NCI-H748 (cell line): ENCODE measurements at regions not wholly inside any gene's neighbourhood (a gene's known extent, or its start where the extent isn't known, plus 50 kb on each side); places are given as distances from the start of the nearest gene placed in this dataset.
A peak's percentile ranks its signal among the peaks of the same experiment; 100 is the strongest.
"Not testable (repeated sequence)": the region's sequence is repeated elsewhere in the genome, so short reads cannot be mapped to it uniquely, and the experiment has no call there.

Source experiments
- DNase-seq: peaks from one replicate; lab custom pipeline; 2025; ENCODE audit not compliant: unreplicated experiment; lab: John Stamatoyannopoulos, UW

DNA sequence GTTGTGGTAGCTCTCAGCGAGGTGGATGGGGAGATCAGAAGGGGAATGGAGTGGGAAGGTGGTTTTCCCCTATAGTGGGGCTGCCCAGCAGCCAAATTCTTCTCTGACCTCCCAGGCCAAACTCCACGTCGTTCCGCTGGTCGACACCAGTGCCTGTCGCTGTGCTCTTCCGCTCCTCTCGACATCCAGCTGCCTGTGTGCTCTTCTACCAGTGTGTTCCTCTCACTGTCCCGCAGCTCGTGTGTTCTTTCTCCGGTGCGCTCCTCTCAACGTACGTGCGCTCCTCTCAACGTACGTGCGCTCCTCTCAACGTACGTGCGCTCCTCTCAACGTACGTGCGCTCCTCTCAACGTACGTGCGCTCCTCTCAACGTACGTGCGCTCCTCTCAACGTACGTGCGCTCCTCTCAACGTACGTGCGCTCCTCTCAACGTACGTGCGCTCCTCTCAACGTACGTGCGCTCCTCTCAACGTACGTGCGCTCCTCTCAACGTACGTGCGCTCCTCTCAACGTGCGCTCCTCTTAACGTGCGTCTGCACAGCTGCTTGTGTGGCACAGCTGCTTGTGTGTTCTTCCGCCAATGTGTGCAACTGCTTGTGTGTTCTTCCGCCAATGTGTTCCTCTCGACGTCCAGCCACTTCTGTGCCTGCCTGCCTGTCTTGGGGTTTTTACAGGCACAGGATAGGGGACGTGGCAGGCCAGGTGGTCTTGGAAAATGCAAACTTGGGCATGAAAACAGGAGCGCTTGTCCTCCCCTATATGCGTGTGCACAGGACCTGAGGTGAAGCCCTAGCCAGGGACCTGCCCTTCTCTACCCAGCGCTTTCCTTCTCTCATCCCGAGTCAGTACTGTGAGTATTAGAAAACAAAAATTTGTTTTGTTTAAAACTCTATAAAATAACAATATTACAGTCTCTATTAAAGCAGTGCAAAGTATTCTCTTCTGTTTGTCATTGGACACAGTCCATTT is 991.1 kb downstream of the GBE1 start:
- peak; percentile 82 for DNase-seq

DNA sequence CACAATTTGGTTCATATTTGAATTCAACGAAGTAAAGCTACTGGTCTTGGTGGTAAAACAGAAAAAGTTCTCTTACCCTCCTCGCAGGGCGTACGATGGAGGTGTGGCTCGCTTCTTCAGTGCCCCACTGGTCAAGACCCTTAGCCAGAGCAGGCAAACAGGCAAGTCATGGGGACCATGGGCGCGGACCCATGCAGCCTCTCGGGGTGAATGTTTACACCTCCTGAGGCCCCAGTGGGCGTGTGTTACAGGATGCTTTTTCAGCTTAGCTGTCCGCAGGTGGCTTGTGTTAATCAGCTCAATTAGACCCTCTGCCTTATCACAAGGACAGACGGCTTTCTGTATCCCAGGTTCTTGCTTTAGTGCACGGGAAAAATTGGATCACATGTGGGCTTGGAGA is 991.8 kb downstream of the GBE1 start:
- DNase-seq, result peak; percentile 48

DNA sequence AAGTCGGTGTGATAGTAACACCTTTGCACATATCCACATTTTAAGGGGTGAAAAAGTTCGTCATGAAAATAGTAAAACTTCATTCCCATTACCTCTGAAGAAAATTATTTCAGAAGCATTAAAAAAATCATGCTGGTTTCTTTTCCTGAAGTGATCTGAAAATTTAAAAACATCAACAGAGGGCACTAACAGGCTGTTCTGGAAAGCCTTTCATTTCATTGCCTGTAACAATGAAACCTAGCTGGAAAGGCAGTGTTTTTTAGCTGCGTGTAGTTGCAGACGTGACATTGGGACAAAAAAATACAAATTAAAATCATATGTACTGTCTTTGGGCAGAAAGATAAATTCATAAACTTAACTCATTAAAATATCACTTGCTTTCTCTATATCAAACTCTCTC is 993.8 kb downstream of the GBE1 start:
- DNase-seq, result peak; percentile 17

DNA sequence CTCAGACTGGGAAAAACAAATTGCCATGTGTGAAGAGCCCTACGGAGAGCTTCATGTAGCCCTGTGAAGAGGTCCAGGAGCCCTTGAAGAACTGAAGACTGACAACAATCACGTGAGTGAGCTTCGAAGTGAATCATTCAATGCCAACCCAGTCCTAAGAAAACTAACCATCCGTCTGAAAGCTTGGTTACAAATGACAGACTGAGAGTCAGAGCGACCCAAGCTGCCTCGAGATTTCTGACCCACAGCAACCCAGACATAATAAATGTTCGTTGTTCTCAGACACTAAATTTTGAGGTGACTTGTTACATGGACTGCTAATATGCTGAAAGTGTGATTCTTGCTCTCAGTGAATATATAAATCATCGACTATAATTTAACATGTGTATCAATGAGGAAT is 987.2 kb upstream of the ROBO1 start:
- DNase-seq, result no peak

DNA sequence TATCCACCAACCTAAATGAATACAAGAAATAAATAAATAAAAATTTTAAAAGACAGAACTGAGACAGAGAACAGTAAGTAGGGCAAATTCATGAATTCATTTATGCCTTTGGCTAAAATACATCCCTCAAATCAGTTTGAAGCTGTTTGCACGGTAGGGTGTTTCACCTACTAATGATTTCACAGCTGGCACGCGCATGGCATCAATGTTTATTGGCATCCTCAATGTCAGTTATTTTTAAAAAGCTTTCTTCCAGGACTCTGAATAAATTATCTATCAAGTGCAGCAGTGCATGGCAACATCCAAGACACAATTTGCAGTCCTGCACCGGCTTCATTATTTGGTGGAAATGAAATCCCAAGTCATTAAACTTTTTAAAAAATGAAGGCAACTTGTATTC is 985.2 kb upstream of the ROBO1 start:
- no peak for DNase-seq

DNA sequence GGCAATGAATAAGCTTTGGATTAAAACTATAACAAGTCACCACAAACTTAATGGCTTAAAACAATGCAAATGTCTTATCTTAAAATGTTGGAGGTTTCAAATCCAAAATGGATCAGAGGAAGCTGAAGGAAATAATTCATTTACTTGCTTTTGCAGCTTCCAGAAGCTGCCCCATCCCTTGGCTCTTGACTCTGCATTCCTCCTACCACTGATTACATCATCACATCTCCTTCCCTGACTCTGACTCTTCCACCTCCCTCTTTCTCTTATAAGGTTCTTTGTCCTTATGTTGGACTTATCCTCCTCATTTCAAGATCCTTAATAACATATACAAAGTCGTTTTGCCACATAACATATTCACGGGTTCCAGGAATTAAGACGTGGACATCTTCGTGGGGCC is 982.8 kb upstream of the ROBO1 start:
- no peak for DNase-seq

DNA sequence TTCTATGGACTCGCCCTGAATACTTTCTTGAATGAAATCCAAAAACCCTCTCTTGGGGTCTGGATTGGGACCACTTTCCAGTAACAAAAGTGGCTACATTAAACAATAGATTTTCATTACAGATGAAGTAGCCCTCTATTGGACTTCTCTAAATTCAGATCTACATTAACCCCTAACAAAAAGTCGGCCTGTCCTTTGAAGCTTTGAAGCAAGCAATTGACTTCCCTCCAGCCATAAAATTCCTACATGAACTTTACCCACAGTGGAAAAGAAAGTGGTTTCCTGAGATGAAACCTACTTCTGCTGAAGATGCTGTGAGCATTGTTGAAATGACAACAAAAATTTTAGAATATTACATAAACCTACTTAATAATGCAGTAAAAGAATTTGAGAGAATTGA is 967.1 kb upstream of the ROBO1 start:
- DNase-seq, result no peak

DNA sequence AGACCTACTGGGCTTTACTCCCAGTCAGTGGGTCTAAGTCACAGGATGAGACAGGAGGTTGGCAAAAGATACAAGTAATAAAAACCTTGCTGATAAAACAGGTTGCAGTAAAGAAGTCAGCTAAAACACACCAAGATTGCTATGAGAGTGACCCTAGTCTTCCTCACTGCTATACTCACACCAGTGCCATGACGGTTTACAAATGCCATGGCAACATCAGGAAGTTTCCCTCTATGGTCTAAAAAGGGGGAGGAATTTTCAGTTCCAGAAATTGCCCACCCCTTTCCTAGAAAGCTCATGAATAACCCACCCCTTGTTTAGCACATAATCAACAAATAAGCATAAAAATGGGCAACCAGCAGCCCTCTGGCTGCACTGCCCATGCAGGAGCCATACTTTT is 966.7 kb upstream of the ROBO1 start:
- no peak for DNase-seq

DNA sequence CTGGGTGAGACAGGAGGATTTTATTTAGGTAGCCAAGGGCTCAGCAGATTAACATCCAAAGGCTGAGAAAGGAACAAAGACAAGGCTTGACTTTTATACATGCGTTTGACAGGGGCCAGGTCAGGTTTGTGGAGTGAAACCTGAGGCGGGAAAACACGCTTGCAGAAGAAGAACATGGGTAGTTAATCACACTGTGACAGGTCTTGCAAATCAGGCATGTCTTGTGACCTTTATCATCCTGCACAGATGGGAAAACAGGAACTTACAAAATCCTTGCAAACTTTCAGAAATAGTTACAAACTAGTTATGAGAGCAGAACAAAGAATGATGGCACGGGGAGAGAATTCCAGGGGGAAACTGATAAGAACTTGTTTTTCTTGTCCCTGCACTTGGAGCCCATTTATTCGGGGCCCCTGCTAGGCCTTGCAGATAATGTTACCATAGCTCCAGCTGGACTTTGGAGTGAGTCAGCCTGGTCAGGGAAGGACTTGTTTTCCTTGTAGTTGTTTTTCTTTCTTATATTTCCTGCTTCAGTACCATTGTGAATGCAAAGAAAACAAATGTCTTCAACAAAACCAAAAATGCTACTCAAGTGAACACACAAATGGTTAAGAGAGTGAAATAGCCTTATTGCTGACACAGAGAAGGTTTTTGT is 965.9 kb upstream of the ROBO1 start:
- DNase-seq, result no peak

DNA sequence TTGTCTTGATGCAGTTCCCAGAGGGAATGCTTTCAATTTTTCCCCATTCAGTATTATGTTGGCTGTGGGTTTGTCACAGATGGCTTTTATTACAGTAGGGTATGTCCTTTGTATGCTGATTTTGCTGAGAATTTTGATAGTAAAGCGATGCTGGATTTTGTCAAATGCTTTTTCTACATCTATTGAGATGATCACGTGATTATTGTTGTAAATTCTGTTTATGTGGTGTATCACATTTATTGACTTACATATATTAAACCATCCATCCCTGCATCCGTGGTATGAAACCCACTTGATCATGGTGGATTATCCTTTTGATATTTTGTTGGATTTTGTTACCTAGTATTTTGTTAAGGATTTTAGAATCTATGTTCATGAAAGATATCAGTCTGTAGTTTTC is 959.8 kb upstream of the ROBO1 start:
- DNase-seq, result not testable (repeated sequence)

DNA sequence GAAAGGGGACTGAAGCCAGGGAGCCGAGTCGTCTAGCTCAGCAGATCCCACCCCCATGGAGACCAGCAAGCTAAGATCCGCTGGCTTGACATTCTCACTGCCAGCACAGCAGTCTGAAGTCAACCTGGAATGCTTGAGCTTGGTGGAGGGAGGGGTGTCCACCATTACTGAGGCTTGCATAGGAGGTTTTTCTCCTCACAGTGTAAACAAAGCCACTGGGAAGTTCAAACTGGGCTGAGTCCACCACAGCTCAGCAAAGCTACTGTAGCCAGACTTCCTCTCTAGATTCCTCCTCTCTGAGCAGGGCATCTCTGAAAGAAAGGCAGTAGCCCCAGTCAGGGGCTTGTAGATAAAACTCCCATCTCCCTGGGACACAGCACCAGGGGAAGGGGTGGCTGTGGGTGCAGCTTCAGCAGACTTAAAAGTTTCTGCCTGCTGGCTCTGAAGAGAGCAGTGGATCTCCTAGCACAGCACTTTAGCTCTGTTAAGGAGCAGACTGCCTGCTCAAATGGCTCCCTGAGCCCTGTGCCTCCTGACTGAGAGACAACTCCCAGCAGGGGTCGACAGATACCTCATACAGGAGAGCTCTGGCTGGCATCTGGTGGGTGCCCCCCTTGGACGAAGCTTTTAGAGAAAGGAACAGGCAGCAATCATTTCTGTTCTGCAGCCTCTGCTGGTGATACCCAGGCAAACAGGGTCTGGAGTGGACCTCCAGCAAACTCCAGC is 942.0 kb upstream of the ROBO1 start:
- not testable (repeated sequence) for DNase-seq

DNA sequence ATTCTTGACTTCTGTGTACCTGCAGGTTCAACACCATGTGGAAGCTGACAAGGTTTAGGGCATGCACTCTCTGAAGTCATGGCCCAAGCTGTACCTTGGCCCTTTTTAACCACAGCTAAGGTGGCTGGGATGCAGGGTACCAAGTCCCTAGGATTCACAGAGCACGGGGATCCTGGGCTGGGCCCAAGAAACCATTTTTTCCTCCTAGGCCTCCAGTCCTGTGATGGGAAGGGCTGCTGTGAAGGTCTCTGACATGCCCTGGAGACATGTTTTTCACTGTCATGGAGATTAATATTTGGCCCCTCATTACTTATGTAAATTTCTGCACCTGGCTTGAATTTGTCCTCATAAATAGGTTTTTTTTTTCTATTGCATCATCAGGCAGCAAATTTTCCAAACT is 937.5 kb upstream of the ROBO1 start:
- no peak for DNase-seq

DNA sequence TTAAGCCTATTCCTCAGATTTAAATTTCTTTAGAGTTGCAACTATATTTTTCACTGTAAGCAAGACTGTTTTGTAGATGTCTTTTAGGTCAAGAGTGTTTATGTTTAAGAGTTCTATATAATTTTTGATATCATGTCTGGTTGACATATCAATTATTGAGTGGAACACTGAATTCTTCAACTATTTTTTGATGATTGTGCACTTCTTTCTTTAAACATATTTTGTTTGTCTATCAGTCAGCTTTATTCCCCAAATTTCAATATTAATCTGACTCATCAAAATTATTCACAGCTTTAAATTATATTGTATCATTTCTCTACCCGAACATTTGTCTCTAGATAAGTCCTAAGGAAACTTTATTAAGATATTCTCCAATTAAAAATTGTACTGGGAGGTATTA is 933.6 kb upstream of the ROBO1 start:
- no peak for DNase-seq

DNA sequence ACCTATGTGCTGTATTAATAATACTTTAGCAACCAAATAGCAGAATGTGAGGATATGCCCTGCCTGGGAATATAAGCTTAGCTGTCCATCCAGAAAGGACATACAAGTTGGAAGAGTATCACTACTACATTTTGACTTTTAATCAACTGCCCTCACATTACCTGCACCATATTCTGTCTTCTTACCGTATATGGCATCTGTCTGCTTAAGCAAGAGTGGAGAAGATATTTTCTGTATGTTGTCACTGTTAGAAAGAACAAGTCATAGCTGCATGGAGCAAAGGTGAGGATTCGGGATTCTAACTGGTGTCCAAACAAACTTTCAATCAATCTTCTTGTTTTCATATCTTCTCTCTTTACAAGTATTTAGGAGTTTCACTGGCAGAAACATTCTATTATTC is 929.5 kb upstream of the ROBO1 start:
- DNase-seq, result no peak

DNA sequence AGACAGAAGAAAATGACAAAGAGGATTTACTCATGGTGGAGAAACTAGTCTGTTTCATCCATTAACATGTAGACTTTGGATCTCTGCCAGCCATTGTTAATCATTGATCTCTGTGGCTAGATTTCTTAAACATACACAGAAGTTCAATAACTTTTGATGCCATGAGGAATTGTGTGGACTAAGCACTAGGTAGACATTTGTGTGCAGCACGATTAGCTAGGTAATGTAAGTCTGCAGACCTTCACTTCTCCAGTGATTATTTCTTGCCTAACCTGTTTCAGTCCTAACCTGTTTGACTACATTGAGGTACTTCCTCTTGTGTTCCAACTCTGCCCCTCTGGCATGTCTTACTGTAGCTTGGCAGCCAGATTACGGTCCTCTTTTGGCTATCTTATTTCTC is 928.5 kb upstream of the ROBO1 start:
- DNase-seq, result peak; percentile 69

DNA sequence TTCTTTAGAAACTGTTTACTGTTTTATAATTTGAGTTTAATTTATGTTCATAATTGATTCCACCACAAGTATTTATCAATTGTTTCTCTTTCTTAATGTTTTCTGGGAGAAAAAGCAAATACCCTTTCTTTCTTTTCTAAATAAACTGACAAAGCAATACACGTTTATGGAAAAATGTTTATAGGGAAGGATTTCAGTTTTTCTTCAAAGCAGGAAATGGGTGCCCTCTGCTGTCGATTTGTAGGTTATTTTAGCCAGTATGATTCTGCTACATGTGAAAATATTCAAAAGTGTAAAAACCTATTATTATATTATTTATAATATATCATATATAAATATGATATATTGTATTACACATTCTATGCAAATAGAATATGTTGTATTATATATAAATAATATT is 921.0 kb upstream of the ROBO1 start:
- DNase-seq, result peak; percentile 36

DNA sequence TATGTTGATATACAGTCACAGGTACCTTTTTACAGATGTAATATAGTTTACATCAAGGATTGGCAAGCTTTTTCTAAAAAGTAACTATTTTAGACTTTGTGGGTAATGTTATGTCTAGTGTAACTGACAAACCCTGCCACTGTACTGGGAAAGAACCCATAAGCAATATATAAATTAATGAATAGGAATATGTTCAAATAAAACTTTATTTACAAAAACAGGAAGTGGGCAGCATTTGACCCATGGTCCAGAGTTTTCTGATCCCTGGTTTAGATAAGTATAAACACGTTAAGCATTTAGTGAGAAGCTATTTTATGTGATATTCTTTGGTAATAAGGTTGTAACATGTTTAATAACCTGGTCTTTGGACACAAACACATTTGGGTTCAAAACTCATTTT is 915.2 kb upstream of the ROBO1 start:
- DNase-seq, result no peak

DNA sequence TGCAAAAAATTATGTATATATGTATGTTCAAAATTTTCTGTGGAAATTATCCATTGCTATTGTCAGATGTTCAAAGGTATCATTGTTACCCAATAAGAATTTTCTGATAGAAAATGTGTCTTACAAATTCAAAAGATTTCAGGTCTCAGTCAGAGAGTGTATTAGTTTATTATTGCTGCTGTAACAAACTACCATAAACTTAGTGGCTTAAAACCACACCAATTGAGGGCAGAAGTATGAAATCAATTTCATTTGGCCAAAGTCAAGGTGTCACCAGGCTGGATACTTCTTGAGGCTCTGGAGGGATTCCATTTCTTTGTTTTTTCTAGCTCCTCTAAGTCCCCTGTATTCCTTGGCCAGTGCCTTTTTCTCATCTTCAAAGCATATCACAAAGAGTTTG is 914.4 kb upstream of the ROBO1 start:
- no peak for DNase-seq

DNA sequence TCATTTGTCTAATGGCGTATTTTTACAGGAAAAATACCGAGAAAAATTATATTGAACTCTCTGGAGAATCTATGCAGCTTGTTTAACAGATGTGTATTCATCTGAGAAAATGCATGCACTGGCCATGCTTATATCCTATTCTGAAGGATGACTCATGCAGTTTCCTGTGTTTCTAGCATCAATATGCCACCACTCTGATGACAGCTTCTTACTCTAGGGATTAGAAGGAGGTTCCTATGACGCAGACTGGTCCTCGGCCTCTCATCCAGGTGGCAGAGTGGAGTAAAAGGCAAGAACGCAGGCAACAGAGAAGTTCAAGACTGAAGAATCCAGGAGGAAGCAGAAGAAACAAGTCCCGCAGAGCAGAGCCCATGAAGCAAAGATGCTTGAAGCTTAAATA is 910.0 kb upstream of the ROBO1 start:
- DNase-seq, result no peak

DNA sequence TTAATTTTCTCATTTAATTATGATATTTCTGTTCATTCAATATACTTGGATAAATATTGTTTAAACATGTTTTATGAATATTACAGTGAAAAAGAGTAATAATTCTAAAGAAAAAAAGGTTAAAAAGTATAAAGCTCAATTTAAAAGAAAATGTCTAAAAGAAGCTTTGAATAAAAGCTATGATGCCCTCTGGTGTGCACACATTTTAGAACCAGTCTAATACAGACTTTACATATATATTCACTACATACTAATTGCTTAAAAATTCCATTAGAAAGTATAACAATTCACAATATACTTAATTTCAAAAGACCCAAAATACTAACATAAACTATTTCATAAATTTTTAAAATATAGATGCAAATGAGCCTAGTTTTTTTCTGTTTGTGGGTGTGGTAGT is 909.1 kb upstream of the ROBO1 start:
- no peak for DNase-seq

DNA sequence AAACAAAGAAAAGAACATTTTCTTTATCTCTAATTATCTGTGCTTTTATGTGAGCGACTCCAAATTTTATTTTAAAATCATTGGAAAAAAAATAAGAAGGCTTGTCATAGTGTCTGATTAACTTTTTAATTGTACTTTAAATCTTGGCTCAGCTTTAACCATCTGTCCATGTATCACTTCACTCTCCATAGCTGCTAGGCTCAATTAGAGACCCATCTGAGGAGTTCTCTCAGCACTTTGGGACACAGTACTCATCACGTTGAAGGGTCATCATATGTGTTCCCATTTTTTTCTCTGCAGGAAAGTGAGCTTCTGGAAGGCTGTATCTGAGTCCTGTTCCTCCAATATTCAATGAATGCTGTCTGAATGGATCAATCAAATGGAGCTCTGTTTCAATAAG is 908.5 kb upstream of the ROBO1 start:
- no peak for DNase-seq

DNA sequence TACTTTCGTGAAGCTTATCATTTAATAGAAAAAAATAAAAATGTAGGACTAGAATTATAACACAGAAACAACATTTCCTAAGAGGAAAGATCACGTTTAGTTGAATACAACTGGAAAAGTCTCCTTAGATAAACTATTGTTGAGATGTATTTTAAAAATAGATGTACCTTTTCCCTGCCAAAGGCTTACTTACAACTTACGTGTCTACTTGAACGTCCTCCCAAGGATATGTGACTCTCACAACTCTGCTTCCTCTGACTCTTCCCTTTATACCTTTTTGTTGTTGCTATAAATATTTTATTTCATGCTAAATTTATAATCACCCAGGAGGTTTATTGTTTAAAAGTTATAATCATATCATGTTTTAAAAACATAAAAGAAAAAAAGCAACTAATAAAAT is 908.0 kb upstream of the ROBO1 start:
- DNase-seq, result no peak
